ENCODE measurements at regions not wholly inside any gene's neighbourhood (a gene's known extent, or its start where the extent isn't known, plus 50 kb on each side); places are given as distances from the start of the nearest gene placed in this dataset.
"Not testable (repeated sequence)": the region's sequence is repeated elsewhere in the genome, so short reads cannot be mapped to it uniquely, and the experiment has no call there.

DNA sequence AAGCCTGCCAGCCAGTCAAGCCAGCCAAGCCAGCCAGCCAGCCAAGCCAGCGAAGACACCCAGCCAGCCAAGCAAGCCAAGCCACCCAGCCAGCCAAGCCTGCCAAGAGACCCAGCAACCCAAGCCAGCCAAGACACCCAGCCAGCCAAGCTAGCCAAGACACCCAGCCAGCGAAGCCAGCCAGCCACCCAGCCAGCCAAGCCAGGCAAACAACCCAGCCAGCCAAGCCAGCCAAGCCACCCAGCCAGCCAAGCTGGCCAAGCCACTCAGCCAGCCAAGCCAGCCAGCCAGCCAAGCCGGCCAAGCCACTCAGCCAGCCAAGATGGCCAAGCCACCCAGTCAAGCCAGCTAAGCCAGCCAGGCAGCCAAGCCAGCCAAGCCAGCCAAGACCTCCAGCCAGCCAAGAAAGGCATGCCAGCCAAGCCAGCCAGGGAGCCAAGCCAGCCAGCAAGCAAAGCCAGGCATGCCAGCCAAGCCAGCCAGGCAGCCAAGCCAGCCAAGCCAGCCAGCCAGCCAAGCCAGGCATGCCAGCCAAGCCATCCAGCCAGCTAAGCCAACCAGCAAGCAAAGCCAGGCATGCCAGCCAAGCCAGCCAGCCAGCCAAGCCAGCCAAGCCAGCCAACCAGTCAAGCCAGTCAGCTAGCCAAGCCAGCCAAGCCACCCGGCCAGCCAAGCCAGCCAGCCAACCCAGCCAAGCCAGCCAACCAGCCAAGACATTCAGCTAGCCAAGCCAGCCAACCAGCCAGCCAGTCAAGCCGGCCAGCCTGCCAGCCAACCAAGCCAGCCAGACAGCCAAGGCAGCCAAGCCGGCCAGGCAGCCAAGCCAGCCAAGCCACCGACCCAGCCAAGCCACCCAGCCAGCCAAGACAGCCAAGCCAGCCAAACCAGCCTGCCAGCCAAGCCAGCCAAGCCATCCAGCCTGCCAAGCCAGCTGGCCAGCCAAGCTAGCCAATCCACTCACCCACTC lies 323.8 kb upstream of the PLGLB2 start:
- not testable (repeated sequence) for ATAC-seq; DNase-seq (ENCODE audit: low spot score)

DNA sequence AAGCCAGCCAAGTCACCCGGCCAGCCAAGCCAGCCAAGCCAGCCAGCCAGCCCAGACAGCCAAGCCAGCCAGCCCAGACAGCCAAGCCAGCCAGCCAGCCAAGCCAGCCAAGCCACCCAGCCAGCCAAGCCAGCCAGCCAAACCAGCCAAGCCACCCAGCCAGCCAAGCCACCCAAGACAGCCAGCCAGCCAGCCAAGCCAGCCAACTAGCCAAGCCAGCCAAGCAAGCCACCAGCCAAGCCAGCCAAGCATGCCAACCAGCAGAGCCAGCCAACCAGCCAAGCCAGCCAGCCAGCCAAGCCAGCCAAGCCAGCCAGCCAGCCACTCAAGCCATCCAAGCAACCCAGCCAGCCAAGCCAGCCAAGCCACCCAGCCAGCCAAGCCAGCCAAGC lies 323.1 kb upstream of the PLGLB2 start:
- not testable (repeated sequence) for ATAC-seq

DNA sequence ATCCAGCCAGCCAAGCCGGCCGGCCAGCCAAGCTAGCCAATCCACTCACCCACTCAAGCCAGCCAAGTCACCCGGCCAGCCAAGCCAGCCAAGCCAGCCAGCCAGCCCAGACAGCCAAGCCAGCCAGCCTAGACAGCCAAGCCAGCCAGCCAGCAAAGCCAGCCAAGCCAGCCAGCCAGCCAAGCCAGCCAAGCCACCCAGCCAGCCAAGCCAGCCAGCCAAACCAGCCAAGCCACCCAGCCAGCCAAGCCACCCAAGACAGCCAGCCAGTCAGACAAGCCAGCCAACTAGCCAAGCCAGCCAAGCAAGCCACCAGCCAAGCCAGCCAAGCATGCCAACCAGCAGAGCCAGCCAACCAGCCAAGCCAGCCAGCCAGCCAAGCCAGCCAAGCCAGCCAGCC lies 322.7 kb upstream of the PLGLB2 start:
- DNase-seq (ENCODE audit: low spot score); ATAC-seq: not testable (repeated sequence)

More for the DNA sequence above, 323.1 kb upstream of the PLGLB2 start:
- not testable (repeated sequence) for DNase-seq (ENCODE audit: low spot score)

GRCh38 chr2:87425717-87426116 lies 322.2 kb upstream of the PLGLB2 start:
- DNase-seq (ENCODE audit: low spot score); ATAC-seq: not testable (repeated sequence)

DNA sequence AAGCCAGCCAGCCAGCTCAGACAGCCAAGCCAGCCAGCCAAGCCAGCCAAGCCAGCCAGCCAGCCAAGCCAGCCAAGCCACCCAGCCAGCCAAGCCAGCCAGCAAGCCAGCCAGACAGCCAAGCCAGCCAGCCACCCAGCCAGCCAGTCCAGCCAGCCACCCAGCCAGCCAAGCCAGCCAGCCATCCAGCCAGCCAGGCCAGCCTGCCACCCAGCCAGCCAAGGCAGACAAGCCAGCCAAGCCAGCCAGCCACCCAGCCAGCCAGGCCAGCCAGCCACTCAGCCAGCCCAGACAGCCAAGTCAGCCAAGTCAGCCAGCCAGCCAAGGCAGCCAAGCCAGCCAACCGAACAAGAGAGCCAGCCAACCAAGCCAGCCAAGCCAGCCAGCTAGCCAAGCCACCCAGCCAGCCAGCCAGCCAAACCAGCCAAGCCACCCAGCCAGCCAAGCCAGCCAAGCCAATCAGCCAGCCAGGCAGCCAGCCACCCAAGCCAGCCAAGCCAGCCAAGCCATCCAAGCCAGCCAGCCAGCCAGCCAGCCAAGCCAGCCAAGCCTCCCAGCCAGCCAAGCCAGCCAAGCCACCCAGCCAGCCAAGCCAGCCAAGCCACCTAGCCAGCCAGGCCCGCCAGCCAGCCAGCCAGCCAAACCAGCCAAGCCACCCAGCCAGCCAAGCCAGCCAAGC lies 319.3 kb upstream of the PLGLB2 start:
- not testable (repeated sequence) for DNase-seq (ENCODE audit: low spot score); ATAC-seq

DNA sequence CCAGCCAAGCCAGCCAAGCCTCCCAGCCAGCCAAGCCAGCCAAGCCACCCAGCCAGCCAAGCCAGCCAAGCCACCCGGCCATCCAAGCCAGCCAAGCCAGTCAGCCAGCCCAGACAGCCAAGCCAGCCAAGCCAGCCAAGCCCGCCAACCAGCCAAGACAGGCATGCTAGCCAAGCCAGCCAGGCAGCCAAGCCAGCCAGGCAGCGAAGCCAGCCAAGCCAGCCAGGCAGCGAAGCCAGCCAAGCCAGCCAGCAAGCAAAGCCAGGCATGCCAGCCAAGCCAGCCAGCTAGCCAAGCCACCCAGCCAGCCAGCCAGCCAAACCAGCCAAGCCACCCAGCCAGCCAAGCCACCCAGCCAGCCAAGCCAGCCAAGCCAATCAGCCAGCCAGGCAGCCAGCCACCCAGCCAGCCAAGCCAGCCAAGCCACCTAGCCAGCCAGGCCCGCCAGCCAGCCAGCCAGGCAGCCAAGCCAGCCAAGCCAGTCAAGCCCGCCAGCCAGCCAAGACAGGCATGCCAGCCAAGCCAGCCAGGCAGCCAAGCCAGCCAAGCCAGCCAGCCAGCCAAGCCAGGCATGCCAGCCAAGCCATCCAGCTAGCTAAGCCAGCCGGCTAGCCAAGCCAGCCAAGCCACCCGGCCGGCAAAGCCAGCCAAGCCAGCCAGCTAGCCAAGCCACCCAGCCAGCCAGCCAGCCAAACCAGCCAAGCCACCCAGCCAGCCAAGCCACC lies 318.5 kb upstream of the PLGLB2 start:
- DNase-seq (ENCODE audit: low spot score); ATAC-seq: not testable (repeated sequence)

DNA sequence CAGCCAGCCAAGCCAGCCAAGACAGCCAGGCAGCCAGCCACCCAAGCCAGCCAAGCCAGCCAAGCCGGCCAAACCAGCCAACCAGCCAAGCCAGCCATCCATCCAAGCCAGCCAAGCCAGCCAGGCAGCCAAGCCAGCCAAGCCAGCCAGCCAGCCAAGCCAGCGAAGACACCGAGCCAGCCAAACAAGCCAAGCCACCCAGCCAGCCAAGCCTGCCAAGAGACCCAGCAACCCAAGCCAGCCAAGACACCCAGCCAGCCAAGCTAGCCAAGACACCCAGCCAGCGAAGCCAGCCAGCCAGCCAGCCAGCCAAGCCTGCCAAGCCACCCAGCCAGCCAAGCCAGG lies 318.0 kb upstream of the PLGLB2 start:
- not testable (repeated sequence) for DNase-seq (ENCODE audit: low spot score); ATAC-seq

- DNase-seq (ENCODE audit: low spot score); ATAC-seq: not testable (repeated sequence)
Observed at GRCh38 chr2:87431051-87431450, 316.8 kb upstream of the PLGLB2 start.

GRCh38 chr2:87432711-87433453 lies 315.0 kb upstream of the PLGLB2 start:
- ATAC-seq; DNase-seq (ENCODE audit: low spot score): not testable (repeated sequence)

DNA sequence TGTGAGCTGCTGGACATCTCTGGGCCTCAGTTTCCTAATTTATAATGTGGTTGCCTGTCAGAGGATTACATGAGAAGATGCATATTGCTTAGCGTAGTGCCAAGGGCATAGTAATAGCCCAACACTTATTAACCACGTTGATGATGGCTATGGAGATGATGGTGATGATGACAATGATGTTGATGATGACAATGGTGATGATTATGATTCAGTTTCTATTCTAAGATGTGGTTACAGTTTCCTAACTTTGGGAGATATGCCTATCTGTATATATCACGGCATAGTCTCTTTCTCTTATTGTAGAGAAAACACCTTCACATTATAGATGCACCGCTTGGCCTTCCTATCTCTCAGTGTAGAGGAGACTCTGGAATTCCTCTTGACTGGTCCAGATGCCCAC lies 311.9 kb upstream of the PLGLB2 start:
- DNase-seq (ENCODE audit: low spot score); ATAC-seq: not testable (repeated sequence)

- ATAC-seq; DNase-seq (ENCODE audit: low spot score): not testable (repeated sequence)
Observed at GRCh38 chr2:87437701-87438260, 310.1 kb upstream of the PLGLB2 start.

DNA sequence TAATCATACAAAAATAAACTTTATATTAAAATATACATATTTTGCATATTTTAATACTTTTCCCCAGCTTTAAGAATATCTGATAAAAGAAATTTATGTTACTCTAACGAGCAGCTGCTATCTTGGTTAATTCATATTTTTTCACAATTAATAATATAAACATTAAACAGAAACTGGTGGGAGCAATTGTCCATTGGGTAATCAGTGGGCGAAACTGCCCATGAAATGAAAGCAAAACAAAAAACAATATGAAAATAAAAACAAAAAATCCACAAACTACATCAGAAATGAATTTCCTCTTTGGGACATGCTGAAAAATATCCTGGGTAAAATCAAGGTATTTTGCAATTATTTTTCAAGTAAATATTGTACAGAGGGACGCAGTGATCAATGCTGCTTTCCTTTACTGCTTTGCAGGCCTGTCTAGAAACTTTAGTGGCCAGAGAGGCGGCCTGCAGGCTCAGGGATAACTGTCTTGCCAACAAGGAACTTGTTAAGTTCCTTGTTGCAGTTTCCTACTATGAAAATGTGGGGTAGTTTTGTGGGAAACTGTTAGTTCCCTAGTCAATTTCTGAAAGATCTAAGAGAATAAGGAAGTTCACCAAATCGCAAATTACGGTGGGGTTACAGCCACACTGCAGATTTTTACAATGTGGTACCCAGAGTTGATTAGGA lies 309.0 kb upstream of the PLGLB2 start:
- not testable (repeated sequence) for DNase-seq (ENCODE audit: low spot score); ATAC-seq

- DNase-seq (ENCODE audit: low spot score); ATAC-seq: not testable (repeated sequence)
Observed at GRCh38 chr2:87439617-87440204, 308.2 kb upstream of the PLGLB2 start.

GRCh38 chr2:87440650-87441049 lies 307.2 kb upstream of the PLGLB2 start:
- DNase-seq (ENCODE audit: low spot score); ATAC-seq: not testable (repeated sequence)

GRCh38 chr2:87441375-87441774 lies 306.5 kb upstream of the PLGLB2 start:
- ATAC-seq; DNase-seq (ENCODE audit: low spot score): not testable (repeated sequence)

- not testable (repeated sequence) for ATAC-seq; DNase-seq (ENCODE audit: low spot score)
Observed at GRCh38 chr2:87442983-87443577, 304.8 kb upstream of the PLGLB2 start.

GRCh38 chr2:87444951-87445350 lies 302.9 kb upstream of the PLGLB2 start:
- ATAC-seq; DNase-seq (ENCODE audit: low spot score): not testable (repeated sequence)

- ATAC-seq; DNase-seq (ENCODE audit: low spot score): not testable (repeated sequence)
Observed at GRCh38 chr2:87445613-87446312, 302.1 kb upstream of the PLGLB2 start.

Data from left lobe of liver (tissue), 2 donors.